PFSK-1 (cell line): ENCODE measurements at regions not wholly inside any gene's neighbourhood (a gene's known extent, or its start where the extent isn't known, plus 50 kb on each side); places are given as distances from the start of the nearest gene placed in this dataset.

Experiments used
- FOXP2 ChIP-seq: optimal IDR thresholded peaks from 2 replicates; pipeline ENCODE3; 2011; ENCODE audit warnings: borderline replicate concordance, control low read depth, inconsistent platforms; ENCODE audit not compliant: insufficient read depth; ENCODE audit errors: extremely low read length, extremely low read depth
- POLR2AphosphoS5 ChIP-seq: IDR thresholded peaks from 2 replicates; pipeline ENCODE4 v1.6.1; 2012; ENCODE audit warnings: low read depth, mild to moderate bottlenecking, control low read depth, low read length, moderate library complexity
- REST ChIP-seq, 2 experiments: IDR thresholded peaks; 2 replicates each; pipeline versions ENCODE4 v1.6.1 to v1.8.0; 2011 to 2012; ENCODE audit warnings: low read depth in 2 of 2, low read length in 2 of 2, control low read depth in 1 of 2, inconsistent platforms in 1 of 2, mild to moderate bottlenecking in 1 of 2, moderate library complexity in 1 of 2; ENCODE audit not compliant: insufficient read depth in 1 of 2
- SIN3A ChIP-seq: IDR thresholded peaks from 2 replicates; pipeline ENCODE4 v1.6.1; 2012; ENCODE audit warnings: mild to moderate bottlenecking, low read length, moderate library complexity, borderline replicate concordance; ENCODE audit not compliant: insufficient read depth
- TAF1 ChIP-seq: IDR thresholded peaks from 2 replicates; pipeline ENCODE4 v1.6.1; 2012; ENCODE audit warnings: low read length, control low read depth, borderline replicate concordance; ENCODE audit not compliant: insufficient read depth

GRCh38 chr4:87716371-87717265 lies 66.5 kb downstream of the DMP1 start:
- TF ChIP-seq TAF1 (no peak), SIN3A (no peak), FOXP2 (no peak), POLR2AphosphoS5 (no peak), REST (IDR thresholded peaks at IDR 0.05; ENCODE audit: insufficient read depth in 1 of 2, low read depth in 2 of 2, low read length in 2 of 2) (no peak)

- no peak for TF ChIP-seq TAF1
- no peak for TF ChIP-seq REST (IDR thresholded peaks at IDR 0.05; ENCODE audit: insufficient read depth in 1 of 2, low read depth in 2 of 2, low read length in 2 of 2)
- TF ChIP-seq SIN3A: no peak
- no peak for TF ChIP-seq FOXP2
- TF ChIP-seq POLR2AphosphoS5: no peak
Measured at GRCh38 chr4:87717276-87718031, 67.4 kb downstream of the DMP1 start.

GRCh38 chr4:87718217-87718835 lies 68.2 kb downstream of the DMP1 start:
- TF ChIP-seq REST (IDR thresholded peaks at IDR 0.05; ENCODE audit: insufficient read depth in 1 of 2, low read depth in 2 of 2, low read length in 2 of 2): no peak
- TF ChIP-seq POLR2AphosphoS5: no peak
- TF ChIP-seq FOXP2: no peak
- TF ChIP-seq SIN3A: no peak
- no peak for TF ChIP-seq TAF1

- TF ChIP-seq TAF1: no peak
- TF ChIP-seq REST (IDR thresholded peaks at IDR 0.05; ENCODE audit: insufficient read depth in 1 of 2, low read depth in 2 of 2, low read length in 2 of 2): no peak
Measured at GRCh38 chr4:87720094-87720691, 70.1 kb downstream of the DMP1 start.
